GM12891 (cell line): ENCODE measurements at regions not wholly inside any gene's neighbourhood (a gene's known extent, or its start where the extent isn't known, plus 50 kb on each side); places are given as distances from the start of the nearest gene placed in this dataset.

ENCODE experiments used
- POLR2A ChIP-seq: IDR thresholded peaks from 2 replicates; pipeline ENCODE4 v1.6.1; 2011; ENCODE audit warnings: low read depth, low read length, control low read depth
- POLR2AphosphoS5 ChIP-seq: IDR thresholded peaks from 2 replicates; pipeline ENCODE4 v1.6.1; 2011; ENCODE audit warnings: low read depth, low read length, control low read depth
- SPI1 ChIP-seq: IDR thresholded peaks from 2 replicates; pipeline ENCODE4 v1.6.1; 2011; ENCODE audit warnings: low read depth, low read length, control low read depth
- TAF1 ChIP-seq: IDR thresholded peaks from 2 replicates; pipeline ENCODE4 v1.6.1; 2011; ENCODE audit warnings: low read depth, low read length, control low read depth

GRCh38 chr9:80831751-80832150 is 857.6 kb downstream of the TLE1 start:
- TF ChIP-seq POLR2AphosphoS5 (no peak), TAF1 (no peak), POLR2A (no peak), SPI1 (no peak)
